K562 (cell line): ENCODE measurements at regions not wholly inside any gene's neighbourhood (a gene's known extent, or its start where the extent isn't known, plus 50 kb on each side); places are given as distances from the start of the nearest gene placed in this dataset.

ENCODE experiments used
- ELK1 ChIP-seq: sonication (generic); formaldehyde crosslinking; IDR thresholded peaks from 2 replicates; pipeline ENCODE4 v1.8.1; 2022; ENCODE audit warnings: missing genetic modification reagents
- MAFF ChIP-seq: IDR thresholded peaks from 2 replicates; pipeline ENCODE4 v1.6.1; 2012; ENCODE audit warnings: low read length, improper control_type of control experiment
- MYBL2 ChIP-seq, 2 experiments: fragments of 450-650 bp in 1 of 2; sonication (generic) in 1 of 2; formaldehyde crosslinking in 1 of 2; IDR thresholded peaks; 2 replicates each; pipeline versions ENCODE4 v1.6.1 to v1.8.1; 2017 to 2022; ENCODE audit warnings: borderline replicate concordance in 1 of 2, inconsistent platforms in 1 of 2, low read depth in 1 of 2, mild to moderate bottlenecking in 1 of 2, missing genetic modification reagents in 1 of 2, moderate library complexity in 1 of 2
- STAG1 ChIP-seq: sonication (generic); formaldehyde crosslinking; IDR thresholded peaks from 2 replicates; pipeline ENCODE4 v1.5.0; 2020; ENCODE audit warnings: missing genetic modification reagents, borderline replicate concordance
- TF ChIP-seq, protein P1 (sequence below): sonication (generic); formaldehyde crosslinking; IDR thresholded peaks from 2 replicates; pipeline ENCODE4 v1.8.1; 2023; ENCODE audit warnings: mild to moderate bottlenecking, missing genetic modification reagents
- TF ChIP-seq, protein P2 (sequence below), 3 experiments: IDR thresholded peaks in 2 of 3; conservative IDR thresholded peaks in 1 of 3; 2 replicates each; pipeline ENCODE4 v1.5.1; 2011 to 2012; ENCODE audit warnings: low read length in 3 of 3, mild to moderate bottlenecking in 3 of 3, control low read depth in 2 of 3, improper control_type of control experiment in 1 of 3, inconsistent platforms in 1 of 3, low read depth in 1 of 3, mixed read lengths in 1 of 3, moderate library complexity in 1 of 3; ENCODE audit not compliant: insufficient read depth in 2 of 3

DNA sequence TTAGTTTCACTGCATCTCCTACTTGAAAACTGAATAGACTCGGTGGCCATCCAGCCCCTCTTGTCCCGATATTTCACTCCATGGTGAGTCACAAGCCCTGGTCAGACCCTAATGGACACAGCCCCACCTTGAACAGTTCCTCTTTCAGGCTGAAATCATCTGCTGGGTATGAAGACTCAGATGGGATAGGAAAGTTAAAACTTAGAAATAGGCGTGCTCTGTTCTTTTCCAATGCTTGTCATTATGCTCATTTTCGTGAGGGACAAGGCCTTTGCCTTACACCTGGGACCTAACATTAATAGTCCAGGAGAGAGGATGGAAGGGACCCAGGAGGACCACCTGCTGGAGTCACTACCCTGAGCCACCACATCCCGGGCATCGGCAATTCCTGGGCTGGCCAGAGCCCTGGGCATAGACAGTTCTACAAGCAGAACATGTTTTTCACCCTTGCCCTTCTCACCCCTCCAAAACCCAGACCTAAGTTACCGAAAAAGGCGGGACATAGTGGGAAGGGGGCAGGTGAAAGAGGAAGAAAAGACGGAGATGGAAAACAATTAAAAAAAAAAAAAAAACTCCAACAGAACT lies 278.3 kb downstream of the SOX9 start:
- TF ChIP-seq, protein P1, sequence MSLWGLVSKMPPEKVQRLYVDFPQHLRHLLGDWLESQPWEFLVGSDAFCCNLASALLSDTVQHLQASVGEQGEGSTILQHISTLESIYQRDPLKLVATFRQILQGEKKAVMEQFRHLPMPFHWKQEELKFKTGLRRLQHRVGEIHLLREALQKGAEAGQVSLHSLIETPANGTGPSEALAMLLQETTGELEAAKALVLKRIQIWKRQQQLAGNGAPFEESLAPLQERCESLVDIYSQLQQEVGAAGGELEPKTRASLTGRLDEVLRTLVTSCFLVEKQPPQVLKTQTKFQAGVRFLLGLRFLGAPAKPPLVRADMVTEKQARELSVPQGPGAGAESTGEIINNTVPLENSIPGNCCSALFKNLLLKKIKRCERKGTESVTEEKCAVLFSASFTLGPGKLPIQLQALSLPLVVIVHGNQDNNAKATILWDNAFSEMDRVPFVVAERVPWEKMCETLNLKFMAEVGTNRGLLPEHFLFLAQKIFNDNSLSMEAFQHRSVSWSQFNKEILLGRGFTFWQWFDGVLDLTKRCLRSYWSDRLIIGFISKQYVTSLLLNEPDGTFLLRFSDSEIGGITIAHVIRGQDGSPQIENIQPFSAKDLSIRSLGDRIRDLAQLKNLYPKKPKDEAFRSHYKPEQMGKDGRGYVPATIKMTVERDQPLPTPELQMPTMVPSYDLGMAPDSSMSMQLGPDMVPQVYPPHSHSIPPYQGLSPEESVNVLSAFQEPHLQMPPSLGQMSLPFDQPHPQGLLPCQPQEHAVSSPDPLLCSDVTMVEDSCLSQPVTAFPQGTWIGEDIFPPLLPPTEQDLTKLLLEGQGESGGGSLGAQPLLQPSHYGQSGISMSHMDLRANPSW (CRISPR knock-in tag), result no peak
- TF ChIP-seq MYBL2 (IDR thresholded peaks at IDR 0.05; ENCODE audit: low read depth) (no peak), MYBL2 (CRISPR knock-in tag; IDR thresholded peaks at IDR 0.05; ENCODE audit: borderline replicate concordance) (no peak), MAFF (no peak), ELK1 (CRISPR knock-in tag) (no peak), STAG1 (CRISPR knock-in tag) (no peak)
- TF ChIP-seq, protein P2, sequence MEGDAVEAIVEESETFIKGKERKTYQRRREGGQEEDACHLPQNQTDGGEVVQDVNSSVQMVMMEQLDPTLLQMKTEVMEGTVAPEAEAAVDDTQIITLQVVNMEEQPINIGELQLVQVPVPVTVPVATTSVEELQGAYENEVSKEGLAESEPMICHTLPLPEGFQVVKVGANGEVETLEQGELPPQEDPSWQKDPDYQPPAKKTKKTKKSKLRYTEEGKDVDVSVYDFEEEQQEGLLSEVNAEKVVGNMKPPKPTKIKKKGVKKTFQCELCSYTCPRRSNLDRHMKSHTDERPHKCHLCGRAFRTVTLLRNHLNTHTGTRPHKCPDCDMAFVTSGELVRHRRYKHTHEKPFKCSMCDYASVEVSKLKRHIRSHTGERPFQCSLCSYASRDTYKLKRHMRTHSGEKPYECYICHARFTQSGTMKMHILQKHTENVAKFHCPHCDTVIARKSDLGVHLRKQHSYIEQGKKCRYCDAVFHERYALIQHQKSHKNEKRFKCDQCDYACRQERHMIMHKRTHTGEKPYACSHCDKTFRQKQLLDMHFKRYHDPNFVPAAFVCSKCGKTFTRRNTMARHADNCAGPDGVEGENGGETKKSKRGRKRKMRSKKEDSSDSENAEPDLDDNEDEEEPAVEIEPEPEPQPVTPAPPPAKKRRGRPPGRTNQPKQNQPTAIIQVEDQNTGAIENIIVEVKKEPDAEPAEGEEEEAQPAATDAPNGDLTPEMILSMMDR (IDR thresholded peaks at IDR 0.05 in 2 of 3, conservative IDR thresholded peaks at IDR 0.05 in 1 of 3; ENCODE audit: insufficient read depth in 2 of 3, low read depth in 1 of 3, low read length in 3 of 3), result no peak
